NCI-H1694 (cell line): ENCODE measurements at regions not wholly inside any gene's neighbourhood (a gene's known extent, or its start where the extent isn't known, plus 50 kb on each side); places are given as distances from the start of the nearest gene placed in this dataset.
"Not testable (repeated sequence)": the region's sequence is repeated elsewhere in the genome, so short reads cannot be mapped to it uniquely, and the experiment has no call there.

Source experiments
- DNase-seq: peaks from one replicate; lab custom pipeline; 2025; lab: John Stamatoyannopoulos, UW

DNA sequence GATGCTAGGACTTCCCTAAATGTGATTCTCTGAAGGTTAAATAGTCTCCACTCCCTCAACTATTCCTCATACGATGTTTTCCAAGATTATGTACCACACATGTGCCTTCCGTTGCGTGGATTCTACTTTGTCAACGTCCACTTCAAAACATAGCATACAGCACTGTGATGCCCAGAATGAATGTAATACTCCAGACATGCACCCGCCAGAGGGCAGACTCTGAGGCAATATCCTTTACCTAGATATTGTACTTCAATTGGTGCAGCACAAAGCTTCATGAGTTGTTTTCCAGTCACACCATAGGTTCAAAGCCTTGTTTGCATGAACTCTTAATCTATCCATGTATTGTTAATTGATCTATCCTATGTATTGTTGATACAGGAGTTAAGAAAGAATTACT, 201.0 kb upstream of the NABP1 start:
- DNase-seq = no peak

DNA sequence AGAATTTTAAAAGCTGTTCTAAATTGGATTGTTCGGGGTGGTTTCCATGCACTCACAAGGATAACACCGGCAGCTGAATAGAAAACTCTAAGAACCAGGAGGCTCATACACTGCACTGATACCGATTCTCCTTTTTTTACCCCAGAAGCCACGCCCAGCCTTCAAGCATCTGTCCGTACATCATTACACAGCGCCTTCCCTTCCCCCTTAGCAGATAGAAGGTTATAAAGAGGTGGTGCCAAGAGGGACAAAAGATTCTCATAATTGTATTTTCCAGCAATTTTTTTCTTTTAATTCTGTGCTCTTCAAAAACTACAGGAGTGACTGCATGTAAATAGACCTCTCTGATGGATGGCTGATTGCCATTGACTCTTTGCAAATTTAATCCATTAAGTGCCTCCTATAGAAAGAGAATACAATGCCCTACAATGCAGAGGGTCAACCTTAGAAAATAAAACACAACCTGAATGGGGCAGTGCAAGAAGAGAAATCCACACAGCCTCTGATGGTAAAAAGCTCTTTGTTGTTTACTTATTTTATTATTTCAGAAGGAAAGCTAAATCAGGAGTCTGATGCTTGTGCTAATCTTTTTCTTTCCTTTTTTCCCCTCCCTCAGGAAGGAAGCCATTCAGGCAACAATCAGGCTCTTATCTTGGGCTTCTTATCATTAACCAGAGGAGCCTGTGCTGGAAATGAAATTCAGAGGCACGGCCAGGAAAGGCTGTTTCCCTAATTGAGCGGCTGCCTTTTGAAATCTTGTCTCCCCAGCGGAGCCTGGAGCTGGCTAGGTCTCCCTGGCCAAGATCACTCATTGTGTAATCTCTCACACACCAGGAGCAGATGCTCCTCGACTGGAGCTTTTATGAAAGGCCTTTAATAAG, 198.9 kb upstream of the NABP1 start:
- no peak for DNase-seq

DNA sequence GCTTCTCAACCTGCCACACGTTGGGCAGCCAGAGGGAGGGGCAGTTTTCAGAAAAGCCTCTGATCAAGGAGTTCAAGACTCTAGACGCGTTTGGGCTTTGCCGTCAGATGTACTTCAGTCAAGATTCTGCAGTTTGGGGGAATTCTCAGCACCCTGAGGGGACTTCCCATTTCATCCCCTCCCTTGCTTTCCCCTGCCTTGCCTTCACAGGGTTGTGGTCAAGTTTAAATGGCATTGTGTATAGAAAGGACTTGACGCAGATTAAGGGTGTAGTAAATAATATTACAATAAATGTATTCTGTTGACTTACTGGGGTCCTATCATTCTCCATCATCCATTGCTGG, 198.3 kb upstream of the NABP1 start:
- no peak for DNase-seq

DNA sequence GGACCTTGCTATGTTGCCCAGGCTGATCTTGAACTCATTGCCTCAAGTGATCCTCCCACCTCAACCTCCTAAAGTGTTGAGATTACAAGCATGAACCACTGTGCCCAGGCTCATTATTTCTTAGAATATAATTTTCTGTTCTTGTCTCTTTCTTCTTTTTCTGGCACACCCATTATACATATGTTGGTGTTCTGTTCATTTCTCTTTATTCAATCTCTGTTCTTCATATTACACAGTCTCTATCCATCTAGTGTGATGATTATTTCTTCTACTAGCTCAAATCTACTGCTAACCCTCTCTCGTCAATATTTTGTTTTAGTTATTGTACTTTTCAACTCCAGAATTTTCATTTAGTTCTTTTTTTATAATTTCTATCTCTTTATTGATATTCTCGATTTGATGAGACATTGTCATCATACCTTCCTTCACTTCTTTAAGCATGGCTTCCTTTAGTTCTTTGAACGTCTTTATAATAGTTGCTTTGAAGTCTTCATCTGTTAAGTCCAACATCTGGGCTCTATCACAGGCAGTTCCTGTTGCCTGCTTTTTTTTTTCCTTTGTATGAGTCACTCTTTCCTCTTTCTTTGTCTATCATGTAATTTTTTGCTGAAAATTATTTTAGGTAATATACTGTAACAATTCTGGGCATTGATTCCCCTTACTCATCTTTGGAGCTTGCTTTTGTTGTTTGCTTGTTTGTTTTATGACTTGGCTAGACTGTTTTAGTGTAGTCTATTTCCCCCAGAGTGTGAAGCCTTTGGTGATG, 196.4 kb upstream of the NABP1 start:
- no peak for DNase-seq

DNA sequence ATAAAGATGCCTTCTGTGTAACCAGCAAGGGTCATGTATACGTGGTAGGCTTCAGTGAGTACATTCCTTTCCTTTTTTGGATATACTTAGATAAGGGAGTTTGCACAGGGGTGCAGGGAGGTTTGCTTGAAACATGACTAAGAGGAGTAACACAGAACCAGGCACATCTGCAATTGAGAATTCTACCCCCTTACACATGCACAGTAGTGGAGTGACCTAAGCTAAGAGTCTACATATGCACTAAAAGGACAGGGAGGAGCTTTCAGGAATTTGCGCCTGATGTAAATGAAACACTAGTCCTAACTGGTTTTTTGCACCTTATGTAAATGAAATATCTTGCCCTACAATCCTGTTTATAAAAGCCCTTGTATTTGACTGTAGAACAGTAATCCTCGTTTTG, 194.8 kb upstream of the NABP1 start:
- no peak for DNase-seq

DNA sequence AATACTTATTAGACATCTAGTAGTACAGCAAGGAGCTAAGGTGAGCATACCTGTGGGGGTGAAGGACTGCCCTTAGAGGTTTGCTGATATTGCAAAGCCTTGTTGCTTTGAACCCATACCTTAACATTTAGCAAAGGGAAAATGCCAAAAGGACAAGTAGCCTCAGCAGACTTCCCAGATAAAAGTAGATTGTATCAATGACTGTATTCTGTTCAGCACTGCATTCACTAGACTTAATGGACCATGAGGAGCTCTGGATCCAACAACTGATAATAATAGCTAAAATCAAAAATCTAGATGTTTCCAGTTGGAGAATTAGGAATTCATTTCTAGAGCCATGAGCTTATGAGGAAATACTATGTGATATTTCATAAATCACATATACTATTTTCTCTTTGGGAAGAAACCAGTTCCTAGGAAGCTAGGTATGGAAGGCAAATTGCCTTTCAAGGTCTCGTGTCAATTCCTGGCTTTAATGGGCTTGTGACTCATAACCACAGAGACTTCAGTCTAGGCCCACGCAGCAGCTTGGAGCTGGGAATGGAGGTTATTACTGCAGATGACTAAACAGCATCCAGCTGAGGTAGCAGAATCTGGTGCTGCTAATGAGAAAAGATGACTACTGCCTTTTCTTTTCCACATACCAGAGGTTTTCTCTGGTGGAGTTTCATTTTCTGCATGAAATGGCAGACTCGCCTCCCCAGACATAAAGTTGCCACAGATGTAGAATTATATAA, 191.2 kb upstream of the NABP1 start:
- DNase-seq = no peak

DNA sequence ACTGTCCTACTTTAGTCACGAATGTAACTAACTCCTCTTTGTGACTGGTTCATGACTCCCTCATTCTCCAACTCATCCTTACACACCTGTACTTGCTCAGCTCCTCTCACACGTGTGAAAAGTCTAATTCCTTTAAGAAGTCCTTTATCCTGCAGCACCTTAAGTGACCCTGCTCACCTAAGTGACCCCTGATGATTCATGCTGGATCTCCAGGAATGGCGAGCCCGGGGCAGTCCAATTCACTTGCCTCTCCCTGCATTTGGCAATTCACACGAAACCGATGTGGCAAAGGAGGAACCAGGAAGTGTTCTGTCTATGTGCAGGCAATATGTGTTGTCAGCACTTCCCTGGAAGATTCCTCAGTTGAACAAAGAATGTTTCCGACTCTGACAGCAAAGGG, 189.8 kb upstream of the NABP1 start:
- DNase-seq = no peak

DNA sequence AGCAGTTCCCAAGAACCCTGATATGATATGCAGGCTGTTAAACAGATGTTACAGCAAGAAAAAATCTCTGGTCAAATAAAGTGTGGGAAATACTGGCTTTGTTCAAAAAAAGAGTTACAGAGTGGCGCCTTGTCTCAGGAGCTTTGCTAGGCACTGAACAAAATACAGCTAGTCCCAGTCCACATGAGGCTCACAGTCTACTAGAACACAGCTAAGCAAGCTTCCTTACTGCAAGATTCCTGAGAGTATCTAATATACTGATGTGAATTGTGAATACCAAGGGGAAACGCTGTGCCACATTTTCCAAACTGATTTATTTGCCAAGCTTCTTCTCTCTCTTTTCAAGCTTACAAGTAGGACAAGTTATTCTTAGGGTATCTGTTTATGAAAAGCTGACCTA, 188.8 kb upstream of the NABP1 start:
- DNase-seq = no peak

DNA sequence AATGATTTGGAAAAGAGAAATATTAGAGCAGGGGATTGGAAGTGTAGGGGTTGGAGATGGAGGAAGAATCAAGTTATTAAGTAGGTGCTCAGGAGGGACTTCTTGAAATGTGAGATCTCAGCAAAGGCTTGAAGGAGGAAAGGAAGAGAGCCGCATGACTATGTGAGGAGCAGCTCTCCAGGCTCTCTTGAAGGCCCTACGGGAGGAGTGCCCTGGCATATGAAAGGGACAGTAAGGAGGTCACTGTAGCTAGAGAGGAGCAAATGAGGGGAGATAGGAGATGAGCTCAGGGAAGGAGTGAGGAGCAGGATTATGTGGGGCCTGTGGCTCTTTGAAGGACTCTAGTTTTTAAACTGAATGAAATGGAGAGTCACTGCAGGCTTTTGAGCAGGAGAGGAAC, 181.1 kb upstream of the NABP1 start:
- no peak for DNase-seq

DNA sequence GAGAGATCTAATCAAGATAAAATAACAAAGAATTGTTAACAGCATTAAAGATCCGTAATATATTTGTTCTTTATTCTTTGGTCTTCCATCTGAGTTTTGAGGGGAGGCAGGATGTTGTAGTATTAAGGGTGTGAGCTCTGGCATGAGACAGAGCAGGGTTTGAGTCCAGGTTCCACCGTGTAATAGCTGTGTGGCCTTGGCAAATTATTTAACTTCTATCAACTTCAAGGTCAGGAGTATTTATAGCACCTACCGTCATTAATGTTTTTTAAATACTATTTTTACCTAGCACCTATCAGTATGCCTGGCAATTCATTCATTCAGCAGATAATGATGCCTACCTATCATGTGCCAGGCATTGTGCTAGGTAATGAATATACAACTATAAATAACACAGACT, 180.1 kb upstream of the NABP1 start:
- DNase-seq = no peak

DNA sequence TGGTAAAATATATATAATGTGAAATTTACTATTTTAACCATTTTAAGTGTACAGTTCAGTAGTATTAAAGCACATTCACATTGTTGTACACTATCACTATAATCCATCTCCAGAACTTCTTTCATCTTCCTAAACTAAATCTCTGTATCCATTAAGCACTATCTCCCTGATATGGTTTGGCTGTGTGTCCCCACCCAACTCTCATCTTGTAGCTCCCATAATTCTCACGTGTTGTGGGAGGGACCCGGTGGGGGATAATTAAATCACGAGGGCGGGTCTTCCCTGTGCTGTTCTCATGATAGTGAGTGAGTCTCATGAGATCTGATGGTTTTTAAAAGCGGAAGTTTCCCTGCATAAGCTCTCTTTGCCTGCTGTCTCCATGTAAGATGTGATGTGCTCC, 178.9 kb upstream of the NABP1 start:
- DNase-seq = no peak

DNA sequence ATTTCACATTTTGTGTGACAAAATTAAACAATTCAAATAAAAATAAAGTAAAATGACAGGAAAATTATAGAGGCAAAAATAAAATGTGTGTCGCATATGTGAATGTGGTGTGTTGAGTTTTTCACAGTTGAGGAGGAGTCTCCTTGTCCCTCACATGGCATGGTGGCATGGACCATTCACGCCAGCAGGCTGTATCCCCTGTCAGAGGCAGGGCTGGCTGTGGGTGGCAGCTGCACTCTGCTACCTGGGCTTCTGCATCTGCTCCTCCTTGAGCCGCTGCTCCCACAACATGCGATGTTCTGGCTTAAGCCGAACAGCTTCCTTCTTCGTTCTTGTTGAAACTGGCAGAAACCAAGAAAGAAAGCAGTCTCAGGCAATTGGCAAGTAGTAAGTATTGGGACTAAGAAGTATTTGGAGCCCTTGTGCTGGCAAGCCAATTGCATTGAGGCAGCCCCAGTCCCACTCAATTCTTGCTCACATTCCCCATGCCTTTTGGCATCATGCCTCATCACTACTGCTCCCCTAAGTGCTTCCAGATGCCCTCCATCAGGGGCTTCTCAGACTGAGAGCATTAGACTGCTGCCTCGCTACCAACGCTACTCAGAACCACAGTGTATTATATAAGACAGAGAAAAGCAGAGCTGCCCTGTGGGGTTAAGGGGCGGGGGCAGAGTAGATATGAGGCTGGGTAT, 177.9 kb upstream of the NABP1 start:
- no peak for DNase-seq

DNA sequence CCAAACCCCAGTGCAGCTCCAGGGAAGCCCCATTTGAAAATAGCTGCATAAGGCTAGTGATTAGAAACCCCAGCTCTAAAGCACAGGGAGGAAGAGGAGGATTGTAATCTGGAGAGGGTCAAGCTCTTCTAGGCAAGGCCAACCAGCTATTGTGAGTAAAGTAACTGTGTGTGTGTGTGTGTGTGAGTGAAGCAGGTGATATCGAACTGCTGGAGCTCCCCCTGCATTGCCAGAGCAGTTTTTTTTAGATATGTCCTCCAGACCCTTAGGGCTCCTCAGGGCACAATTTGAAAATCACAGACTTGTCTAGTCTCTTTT, 177.4 kb upstream of the NABP1 start:
- no peak for DNase-seq

DNA sequence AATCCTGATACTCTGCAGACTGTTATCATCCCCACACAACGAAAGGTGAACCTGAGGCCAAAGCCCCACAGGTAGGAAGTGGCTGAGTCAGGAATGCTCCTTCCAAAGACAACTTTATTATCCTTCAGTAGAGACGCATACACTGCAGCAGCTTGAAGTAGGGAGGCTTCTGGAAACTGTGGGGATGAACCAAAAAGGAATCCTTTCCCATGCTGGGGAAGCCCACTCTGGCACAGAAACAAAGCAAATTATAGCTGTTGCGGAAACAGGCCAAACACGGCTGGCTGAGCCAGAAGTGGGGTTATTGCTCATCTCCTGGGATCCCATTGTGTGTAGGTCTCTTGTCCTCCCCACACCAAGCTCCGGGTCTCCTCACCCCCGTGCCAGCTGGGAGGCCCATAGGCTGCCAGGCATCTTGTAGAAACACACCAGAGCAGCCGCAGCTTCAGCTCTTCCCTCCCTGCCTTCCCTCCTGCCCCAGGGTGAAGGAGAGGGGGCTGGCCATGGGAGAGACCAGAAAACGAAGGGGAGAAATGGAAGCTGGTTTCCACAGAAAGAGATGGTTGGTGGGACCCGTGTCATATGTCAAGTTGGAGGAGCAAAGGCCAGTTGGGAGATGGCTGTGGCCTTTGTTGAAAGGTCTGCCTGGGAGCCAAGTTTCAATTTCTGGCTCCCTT, 176.9 kb upstream of the NABP1 start:
- no peak for DNase-seq

DNA sequence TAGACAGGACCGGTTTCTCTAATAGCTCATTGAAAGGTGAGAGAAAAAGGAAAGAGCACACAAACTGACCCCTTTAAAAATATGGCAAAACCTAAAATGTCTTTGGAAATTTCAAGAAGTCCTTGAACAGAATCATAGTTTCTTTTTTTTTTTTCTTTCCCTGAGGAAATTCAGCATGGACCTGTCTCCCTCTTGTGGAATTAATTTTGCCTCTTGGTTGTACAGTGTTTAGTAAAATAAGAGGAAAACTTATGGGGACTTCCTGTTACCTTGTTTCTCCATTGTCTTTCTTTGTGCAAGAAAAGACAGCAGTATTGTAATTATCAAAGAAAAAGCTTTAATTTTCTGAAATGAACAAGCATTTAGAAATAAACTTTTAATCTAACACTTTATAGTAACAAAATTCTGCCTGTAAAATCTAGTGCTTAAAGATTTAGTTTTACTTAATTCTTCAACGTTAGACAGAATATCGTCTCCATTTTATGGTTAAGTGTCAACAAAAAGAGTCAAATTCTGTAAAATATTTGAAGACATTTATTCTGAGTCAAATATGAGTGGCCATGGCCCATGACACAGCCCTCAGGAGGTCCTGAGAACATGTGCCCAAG, 176.3 kb upstream of the NABP1 start:
- DNase-seq = peak; percentile 32

DNA sequence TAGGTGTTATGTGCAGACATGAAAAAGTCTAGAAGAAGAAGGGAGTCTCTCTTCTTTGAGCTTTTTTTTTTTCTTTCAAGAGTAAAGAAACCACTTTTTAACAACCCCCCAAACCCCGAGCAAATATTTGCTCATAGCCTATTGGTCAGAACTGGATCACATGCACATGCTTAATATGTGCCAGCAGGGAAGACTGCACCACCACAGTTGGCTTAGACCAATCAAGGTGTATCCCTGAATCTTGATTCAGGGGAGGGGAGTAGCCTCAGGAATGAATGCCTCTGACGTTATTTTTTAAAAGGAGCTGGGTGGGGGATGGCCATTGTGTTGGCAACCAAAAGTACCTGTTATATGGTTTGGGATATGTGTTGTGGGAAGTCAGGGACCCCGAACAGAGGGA, 171.4 kb upstream of the NABP1 start:
- DNase-seq = no peak

DNA sequence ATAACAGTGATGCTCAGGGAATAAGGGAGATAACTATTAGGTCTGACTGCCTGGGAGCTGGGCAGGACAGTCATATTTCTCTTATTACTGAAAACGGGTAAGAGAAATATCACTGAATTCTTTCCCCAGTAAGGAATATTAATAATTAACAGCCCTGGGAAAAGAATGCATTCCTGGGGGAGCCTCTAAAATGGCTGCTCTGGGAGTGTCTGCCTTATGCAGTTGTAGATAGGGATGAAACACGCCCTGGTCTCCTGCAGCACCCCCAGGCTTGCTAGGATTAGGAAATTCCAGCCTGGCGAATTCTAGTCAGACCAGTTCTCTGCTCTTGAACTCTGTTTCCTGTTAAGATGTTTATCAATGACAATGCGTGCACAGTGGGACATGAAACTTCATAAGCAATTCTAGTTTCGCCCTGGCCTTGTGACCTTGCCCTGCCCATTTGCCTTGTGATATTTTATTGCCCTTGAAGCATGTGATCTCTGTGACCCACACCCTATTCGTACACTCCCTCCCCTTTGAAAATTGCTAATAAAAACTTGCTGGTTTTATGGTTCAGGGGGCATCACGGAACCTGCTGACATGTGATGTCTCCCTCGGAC, 170.6 kb upstream of the NABP1 start:
- not testable (repeated sequence) for DNase-seq

DNA sequence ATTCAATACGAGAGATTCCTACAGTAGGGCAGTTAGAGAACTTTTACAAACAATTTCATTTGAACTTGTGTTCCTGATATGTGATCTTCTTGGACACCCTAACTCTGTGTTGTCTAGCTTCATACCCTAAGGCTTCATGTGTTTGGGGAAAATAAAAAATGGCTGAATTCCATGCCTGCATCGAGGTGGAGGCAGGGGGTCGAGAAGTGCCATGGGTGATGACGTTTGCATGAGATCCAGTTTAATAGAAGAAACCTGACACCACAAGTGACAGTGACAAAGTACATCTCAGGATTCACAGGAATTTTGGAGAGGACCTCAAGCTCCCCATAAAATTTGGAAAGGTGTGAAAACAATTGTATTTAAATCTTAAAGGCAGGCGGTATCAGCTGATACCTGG, 169.2 kb upstream of the NABP1 start:
- DNase-seq = no peak

DNA sequence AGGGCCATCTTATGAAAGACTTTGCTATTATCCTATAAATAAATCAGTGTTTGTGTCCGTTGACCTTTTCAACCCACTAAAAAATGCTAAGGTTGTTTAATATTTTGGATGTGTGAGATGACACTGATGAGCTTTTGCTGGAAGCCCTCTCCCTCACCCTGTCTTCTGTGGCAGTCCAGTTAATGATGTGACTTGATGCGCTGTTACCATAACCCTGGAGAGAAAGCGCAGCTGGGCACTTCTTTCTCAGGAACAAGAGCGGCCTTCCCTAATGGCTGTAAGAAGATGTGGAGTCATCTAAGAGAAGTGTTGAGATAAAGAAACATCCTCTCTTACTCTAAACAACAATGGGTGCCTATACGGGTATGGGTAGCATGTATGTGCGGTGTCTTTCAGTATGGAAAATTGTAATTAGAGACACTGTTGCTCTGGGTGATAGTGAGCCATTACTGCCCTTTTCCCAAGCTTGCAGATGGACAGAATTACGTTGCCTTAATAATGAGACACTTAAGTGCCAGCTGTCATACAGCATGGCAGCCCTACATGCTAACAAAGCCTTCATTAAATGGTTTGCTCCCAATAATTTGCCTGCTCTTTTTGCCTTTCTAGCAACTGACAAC, 165.6 kb upstream of the NABP1 start:
- DNase-seq = no peak

DNA sequence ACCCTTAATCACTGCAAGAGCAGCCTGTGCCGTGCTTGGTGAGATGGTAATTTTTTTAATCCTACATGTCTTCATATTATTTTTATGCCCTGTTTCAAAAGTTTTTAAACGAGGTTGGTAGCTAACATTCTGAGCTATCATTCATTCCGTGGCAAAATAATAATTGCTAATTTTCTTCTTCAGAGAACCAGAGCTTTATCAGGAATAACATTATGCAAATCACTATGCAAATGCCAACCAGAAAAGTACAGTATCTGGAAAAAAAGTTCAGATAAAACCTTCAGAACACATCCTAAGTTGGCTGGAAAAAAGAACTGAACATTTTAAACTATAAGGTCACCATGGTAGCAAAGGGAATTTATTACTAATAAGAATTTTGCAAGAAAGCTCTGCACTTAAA, 165.1 kb upstream of the NABP1 start:
- DNase-seq = no peak

DNA sequence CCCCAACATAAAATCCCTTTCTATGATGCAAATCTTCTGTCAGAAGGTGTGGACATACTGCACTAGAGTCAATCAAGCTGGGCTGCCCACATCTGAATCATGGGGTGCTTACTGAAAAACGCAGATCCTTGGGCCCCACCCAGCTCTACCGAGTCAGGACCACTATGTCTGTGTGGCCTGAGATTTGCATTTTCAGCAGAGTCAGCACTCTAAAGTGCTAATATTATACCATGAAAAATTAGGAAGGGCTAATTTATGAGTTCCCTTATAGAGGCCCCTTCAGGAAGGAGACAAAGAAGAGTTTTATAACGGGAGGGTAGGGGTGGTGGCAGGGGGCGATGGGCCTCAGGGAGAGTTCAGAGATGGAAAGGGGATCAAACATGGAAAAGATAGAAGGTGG, 163.3 kb upstream of the NABP1 start:
- DNase-seq = no peak
